Fibroblast of lung (primary cell): ENCODE measurements at regions not wholly inside any gene's neighbourhood (a gene's known extent, or its start where the extent isn't known, plus 50 kb on each side); places are given as distances from the start of the nearest gene placed in this dataset.

Experiments
- EZH2 ChIP-seq: IDR thresholded peaks from 2 replicates; pipeline ENCODE4 v1.5.1; 2012; ENCODE audit warnings: low read length, control low read depth, mild to moderate bottlenecking; ENCODE audit errors: missing control alignments
- TF ChIP-seq, protein P1 (sequence below), 2 donors: IDR thresholded peaks in 1 of 2; conservative IDR thresholded peaks in 1 of 2; 1 replicate in 1 of 2; 2 replicates in 1 of 2; pipeline ENCODE4 v1.5.1; 2011 to 2012; ENCODE audit warnings: low read length in 2 of 2, control low read depth in 1 of 2, inconsistent platforms in 1 of 2, low read depth in 1 of 2, mild to moderate bottlenecking in 1 of 2

- no peak for TF ChIP-seq EZH2
- TF ChIP-seq, protein P1, sequence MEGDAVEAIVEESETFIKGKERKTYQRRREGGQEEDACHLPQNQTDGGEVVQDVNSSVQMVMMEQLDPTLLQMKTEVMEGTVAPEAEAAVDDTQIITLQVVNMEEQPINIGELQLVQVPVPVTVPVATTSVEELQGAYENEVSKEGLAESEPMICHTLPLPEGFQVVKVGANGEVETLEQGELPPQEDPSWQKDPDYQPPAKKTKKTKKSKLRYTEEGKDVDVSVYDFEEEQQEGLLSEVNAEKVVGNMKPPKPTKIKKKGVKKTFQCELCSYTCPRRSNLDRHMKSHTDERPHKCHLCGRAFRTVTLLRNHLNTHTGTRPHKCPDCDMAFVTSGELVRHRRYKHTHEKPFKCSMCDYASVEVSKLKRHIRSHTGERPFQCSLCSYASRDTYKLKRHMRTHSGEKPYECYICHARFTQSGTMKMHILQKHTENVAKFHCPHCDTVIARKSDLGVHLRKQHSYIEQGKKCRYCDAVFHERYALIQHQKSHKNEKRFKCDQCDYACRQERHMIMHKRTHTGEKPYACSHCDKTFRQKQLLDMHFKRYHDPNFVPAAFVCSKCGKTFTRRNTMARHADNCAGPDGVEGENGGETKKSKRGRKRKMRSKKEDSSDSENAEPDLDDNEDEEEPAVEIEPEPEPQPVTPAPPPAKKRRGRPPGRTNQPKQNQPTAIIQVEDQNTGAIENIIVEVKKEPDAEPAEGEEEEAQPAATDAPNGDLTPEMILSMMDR (conservative IDR thresholded peaks at IDR 0.05 in 1 of 2, IDR thresholded peaks at IDR 0.05 in 1 of 2; ENCODE audit: low read depth in 1 of 2, low read length in 2 of 2), result no peak
Observed at GRCh38 chr1:18572022-18572880, 58.4 kb upstream of the PAX7 start.
